Mucosa of rectum (tissue), 2 donors: ENCODE measurements at regions not wholly inside any gene's neighbourhood (a gene's known extent, or its start where the extent isn't known, plus 50 kb on each side); places are given as distances from the start of the nearest gene placed in this dataset.

ENCODE experiments used
- H3K27ac ChIP-seq, 2 donors: one replicate each; pipeline ENCODE4 v1.7.0; 2013; ENCODE audit warnings: inconsistent platforms in 2 of 2, low read depth in 2 of 2, low read length in 2 of 2
- H3K27me3 ChIP-seq, 2 donors: one replicate each; pipeline ENCODE4 v1.7.0; 2013; ENCODE audit warnings: low read length in 2 of 2; ENCODE audit not compliant: control insufficient read depth in 2 of 2, insufficient read depth in 2 of 2
- H3K36me3 ChIP-seq, 2 donors: one replicate each; pipeline ENCODE4 v1.7.0; 2013; ENCODE audit warnings: low read length in 2 of 2; ENCODE audit not compliant: control insufficient read depth in 2 of 2, insufficient read depth in 2 of 2
- H3K4me1 ChIP-seq, 2 donors: one replicate each; pipeline ENCODE4 v1.7.0; 2013; ENCODE audit warnings: low read length in 2 of 2, mild to moderate bottlenecking in 1 of 2; ENCODE audit not compliant: control insufficient read depth in 2 of 2, insufficient read depth in 2 of 2
- H3K4me3 ChIP-seq, 2 donors: one replicate each; pipeline ENCODE4 v1.7.0; 2013; ENCODE audit warnings: low read length in 2 of 2
- H3K9ac ChIP-seq, 2 donors: one replicate each; pipeline ENCODE4 v1.7.0; 2013; ENCODE audit warnings: low read length in 2 of 2, low read depth in 1 of 2, mild to moderate bottlenecking in 1 of 2
- H3K9me3 ChIP-seq, 2 donors: one replicate each; pipeline ENCODE4 v1.7.0; 2013; ENCODE audit warnings: low read length in 2 of 2; ENCODE audit not compliant: control insufficient read depth in 2 of 2
- donor health status: healthy.
- donor health status: Normal muscosa, but diverticular disease.

- Histone ChIP-seq H3K9ac (no peak overlapping the region), H3K4me3 (no peak overlapping the region), H3K27ac (no peak overlapping the region), H3K27me3 (no peaks in the 10 kb centered on the region), H3K36me3 (no peaks in the 10 kb centered on the region), H3K9me3 (no peaks in the 10 kb centered on the region), H3K4me1 (no peaks in the 10 kb centered on the region)
Measured at GRCh38 chr16:65945493-65945892, 421.0 kb upstream of the CDH5 start.

GRCh38 chr16:65944361-65944760 lies 422.1 kb upstream of the CDH5 start:
- Histone ChIP-seq H3K9me3 (no peaks in the 10 kb centered on the region), H3K27me3 (no peaks in the 10 kb centered on the region), H3K27ac (no peak overlapping the region), H3K9ac (no peak overlapping the region), H3K4me3 (no peak overlapping the region), H3K4me1 (no peaks in the 10 kb centered on the region), H3K36me3 (no peaks in the 10 kb centered on the region)

- H3K9ac ChIP-seq, result no peak overlapping the region
- no peaks in the 10 kb centered on the region for H3K27me3 ChIP-seq
- H3K4me3 ChIP-seq, result no peak overlapping the region
- H3K27ac ChIP-seq, result no peak overlapping the region
- no peaks in the 10 kb centered on the region for H3K36me3 ChIP-seq
- no peaks in the 10 kb centered on the region for H3K4me1 ChIP-seq
- no peaks in the 10 kb centered on the region for H3K9me3 ChIP-seq
Measured at GRCh38 chr16:65940711-65941110, 425.8 kb upstream of the CDH5 start.

- Histone ChIP-seq H3K27ac (no peak overlapping the region), H3K27me3 (no peaks in the 10 kb centered on the region), H3K4me1 (no peaks in the 10 kb centered on the region), H3K4me3 (no peak overlapping the region), H3K36me3 (no peaks in the 10 kb centered on the region), H3K9me3 (no peaks in the 10 kb centered on the region), H3K9ac (no peak overlapping the region)
Measured at GRCh38 chr16:65938083-65938482, 428.4 kb upstream of the CDH5 start.

GRCh38 chr16:65937455-65937854 lies 429.0 kb upstream of the CDH5 start:
- no peaks in the 10 kb centered on the region for H3K4me1 ChIP-seq
- no peak overlapping the region for H3K27ac ChIP-seq
- no peaks in the 10 kb centered on the region for H3K36me3 ChIP-seq
- H3K4me3 ChIP-seq, result no peak overlapping the region
- H3K9me3 ChIP-seq, result no peaks in the 10 kb centered on the region
- no peaks in the 10 kb centered on the region for H3K27me3 ChIP-seq
- no peak overlapping the region for H3K9ac ChIP-seq

GRCh38 chr16:65936096-65936495 lies 430.4 kb upstream of the CDH5 start:
- no peak overlapping the region for H3K4me3 ChIP-seq
- H3K27ac ChIP-seq, result no peak overlapping the region
- H3K27me3 ChIP-seq, result no peaks in the 10 kb centered on the region
- H3K4me1 ChIP-seq, result no peaks in the 10 kb centered on the region
- no peaks in the 10 kb centered on the region for H3K36me3 ChIP-seq
- no peak overlapping the region for H3K9ac ChIP-seq
- no peaks in the 10 kb centered on the region for H3K9me3 ChIP-seq

- Histone ChIP-seq H3K27ac (no peak overlapping the region), H3K4me1 (no peaks in the 10 kb centered on the region), H3K9ac (no peak overlapping the region), H3K9me3 (no peaks in the 10 kb centered on the region), H3K4me3 (no peak overlapping the region), H3K36me3 (no peaks in the 10 kb centered on the region), H3K27me3 (no peaks in the 10 kb centered on the region)
Measured at GRCh38 chr16:65934443-65934842, 432.0 kb upstream of the CDH5 start.

- Histone ChIP-seq H3K36me3 (no peaks in the 10 kb centered on the region), H3K9me3 (no peaks in the 10 kb centered on the region), H3K9ac (no peak overlapping the region)
Measured at GRCh38 chr16:65933703-65934102, 432.8 kb upstream of the CDH5 start.

GRCh38 chr16:65932350-65933072 lies 434.0 kb upstream of the CDH5 start:
- no peaks in the 10 kb centered on the region for H3K27me3 ChIP-seq
- no peak overlapping the region for H3K27ac ChIP-seq
- no peaks in the 10 kb centered on the region for H3K4me1 ChIP-seq
- no peak overlapping the region for H3K4me3 ChIP-seq
- no peaks in the 10 kb centered on the region for H3K36me3 ChIP-seq
- no peak overlapping the region for H3K9ac ChIP-seq
- no peaks in the 10 kb centered on the region for H3K9me3 ChIP-seq

More at GRCh38 chr16:65933703-65934102, 432.8 kb upstream of the CDH5 start:
- no peak overlapping the region for H3K27ac ChIP-seq
- H3K4me3 ChIP-seq, result no peak overlapping the region
- H3K4me1 ChIP-seq, result no peaks in the 10 kb centered on the region
- no peaks in the 10 kb centered on the region for H3K27me3 ChIP-seq

GRCh38 chr16:65922923-65923322 lies 443.6 kb upstream of the CDH5 start:
- Histone ChIP-seq H3K36me3 (no peaks in the 10 kb centered on the region), H3K9ac (no peak overlapping the region), H3K27me3 (no peaks in the 10 kb centered on the region), H3K4me3 (no peak overlapping the region), H3K9me3 (no peaks in the 10 kb centered on the region), H3K27ac (no peak overlapping the region), H3K4me1 (no peaks in the 10 kb centered on the region)

GRCh38 chr16:65919986-65920376 lies 446.5 kb upstream of the CDH5 start:
- H3K4me1 ChIP-seq, result no peaks in the 10 kb centered on the region
- no peaks in the 10 kb centered on the region for H3K9me3 ChIP-seq
- no peaks in the 10 kb centered on the region for H3K27me3 ChIP-seq
- H3K9ac ChIP-seq, result no peak overlapping the region
- H3K36me3 ChIP-seq, result no peaks in the 10 kb centered on the region
- no peak overlapping the region for H3K27ac ChIP-seq
- no peak overlapping the region for H3K4me3 ChIP-seq
